HepG2 (cell line): ENCODE measurements at regions not wholly inside any gene's neighbourhood (a gene's known extent, or its start where the extent isn't known, plus 50 kb on each side); places are given as distances from the start of the nearest gene placed in this dataset.
A peak's percentile ranks its signal among the peaks of the same experiment; 100 is the strongest.

Source experiments
- DZIP1 ChIP-seq: sonication (generic); formaldehyde crosslinking; IDR thresholded peaks from 2 replicates; pipeline ENCODE4 v1.5.0; 2020; ENCODE audit warnings: mild to moderate bottlenecking, missing genetic modification reagents
- FLYWCH1 ChIP-seq: sonication (generic); formaldehyde crosslinking; IDR thresholded peaks from 2 replicates; pipeline ENCODE4 v1.8.1; 2023; ENCODE audit warnings: mild to moderate bottlenecking, missing genetic modification reagents
- GATAD2A ChIP-seq: IDR thresholded peaks from 2 replicates; pipeline ENCODE4 v1.6.1; 2016
- HBP1 ChIP-seq: IDR thresholded peaks from 2 replicates; pipeline ENCODE4 v1.6.1; 2016; ENCODE audit warnings: low read depth, control low read depth
- HNF4A ChIP-seq: sonication (generic); formaldehyde crosslinking; IDR thresholded peaks from 2 replicates; pipeline ENCODE4 v1.4.0; 2020; ENCODE audit warnings: missing genetic modification reagents
- IRF1 ChIP-seq: sonication (generic); formaldehyde crosslinking; IDR thresholded peaks from 2 replicates; pipeline ENCODE4 v1.4.0; 2020; ENCODE audit warnings: low read depth, mild to moderate bottlenecking, missing genetic modification reagents
- JDP2 ChIP-seq: sonication (generic); formaldehyde crosslinking; IDR thresholded peaks from 2 replicates; pipeline ENCODE4 v1.8.1; 2022; ENCODE audit warnings: missing genetic modification reagents, borderline replicate concordance
- MBNL3 ChIP-seq: fragments of 250-450 bp; sonication (Bioruptor Pico); conservative IDR thresholded peaks from 2 replicates; pipeline ENCODE4 v1.8.0; 2022; ENCODE audit warnings: mild to moderate bottlenecking, inconsistent platforms
- PAXIP1 ChIP-seq: sonication (generic); formaldehyde crosslinking; conservative IDR thresholded peaks from 2 replicates; pipeline ENCODE4 v1.4.0; 2020; ENCODE audit warnings: mild to moderate bottlenecking, missing genetic modification reagents, moderate library complexity
- SMARCC2 ChIP-seq: fragments of 450-650 bp; IDR thresholded peaks from 2 replicates; pipeline ENCODE4 v1.6.1; 2017; ENCODE audit warnings: antibody characterized with exemption, mild to moderate bottlenecking
- SMYD3 ChIP-seq: sonication (generic); formaldehyde crosslinking; IDR thresholded peaks from 2 replicates; pipeline ENCODE4 v1.8.1; 2023; ENCODE audit warnings: mild to moderate bottlenecking, missing genetic modification reagents
- TERF1 ChIP-seq: sonication (generic); formaldehyde crosslinking; IDR thresholded peaks from 2 replicates; pipeline ENCODE4 v1.8.0; 2022; ENCODE audit warnings: mild to moderate bottlenecking, missing genetic modification reagents, moderate library complexity
- ZBTB42 ChIP-seq: sonication (generic); formaldehyde crosslinking; IDR thresholded peaks from 2 replicates; pipeline ENCODE4 v1.5.0; 2020; ENCODE audit warnings: mild to moderate bottlenecking, missing genetic modification reagents
- ZNF10 ChIP-seq: sonication (generic); formaldehyde crosslinking; IDR thresholded peaks from 2 replicates; pipeline ENCODE4 v1.4.0; 2020; ENCODE audit warnings: mild to moderate bottlenecking, low read depth, missing genetic modification reagents, borderline replicate concordance
- ZNF326 ChIP-seq: sonication (generic); formaldehyde crosslinking; IDR thresholded peaks from 2 replicates; pipeline ENCODE4 v1.4.0; 2020; ENCODE audit warnings: missing genetic modification reagents, borderline replicate concordance
- ZNF547 ChIP-seq: sonication (generic); formaldehyde crosslinking; IDR thresholded peaks from 2 replicates; pipeline ENCODE4 v1.5.1; 2020; ENCODE audit warnings: mild to moderate bottlenecking, missing genetic modification reagents
- ZNF550 ChIP-seq: sonication (generic); formaldehyde crosslinking; IDR thresholded peaks from 2 replicates; pipeline ENCODE4 v1.4.0; 2020; ENCODE audit warnings: mild to moderate bottlenecking, missing genetic modification reagents, borderline replicate concordance
- ZNF782 ChIP-seq: sonication (generic); formaldehyde crosslinking; IDR thresholded peaks from 2 replicates; pipeline ENCODE4 v1.4.0; 2020; ENCODE audit warnings: missing genetic modification reagents, mild to moderate bottlenecking, borderline replicate concordance
- ZSCAN22 ChIP-seq: sonication (generic); formaldehyde crosslinking; IDR thresholded peaks from 2 replicates; pipeline ENCODE4 v1.4.0; 2020; ENCODE audit warnings: mild to moderate bottlenecking, missing genetic modification reagents

- TF ChIP-seq ZBTB42 (CRISPR knock-in tag) (no peak), TERF1 (CRISPR knock-in tag) (no peak), HBP1 (CRISPR knock-in tag) (no peak), MBNL3 (no peak), PAXIP1 (CRISPR knock-in tag) (peak; percentile 99), ZNF10 (CRISPR knock-in tag) (no peak), SMARCC2 (peak; percentile 70; the same call in 1 of the 2 replicates), DZIP1 (CRISPR knock-in tag) (no peak), FLYWCH1 (CRISPR knock-in tag) (no peak), ZSCAN22 (peak; percentile 77), ZNF326 (CRISPR knock-in tag) (no peak), GATAD2A (CRISPR knock-in tag) (peak; percentile 99), HNF4A (peak; percentile 99), ZNF547 (CRISPR knock-in tag) (peak; percentile 56; the same call in 1 of the 2 replicates), IRF1 (no peak; the same call in 1 of the 2 replicates), ZNF550 (CRISPR knock-in tag) (no peak), SMYD3 (CRISPR knock-in tag) (peak; percentile 86; the same call in 1 of the 2 replicates), ZNF782 (CRISPR knock-in tag) (no peak), JDP2 (CRISPR knock-in tag) (no peak; the same call in 1 of the 2 replicates)
Measured at GRCh38 chr2:175606010-175606841, 395.8 kb downstream of the LNPK start (continued).
